Astrocyte (in vitro differentiated cells and primary cell): ENCODE measurements at regions not wholly inside any gene's neighbourhood (a gene's known extent, or its start where the extent isn't known, plus 50 kb on each side); places are given as distances from the start of the nearest gene placed in this dataset.

Experiments used
- DNase-seq: peaks from one replicate; pipeline ENCODE4 v3.0.0-alpha.2; 2010; ENCODE audit warnings: low read depth
- FAIRE-seq: peaks from 2 replicates; lab custom pipeline; 2011; peaks lifted over from hg19 to GRCh38; lab: Jason Lieb, UNC
- H2AFZ ChIP-seq: 2 replicates; pipeline ENCODE4 v1.6.0; 2012; ENCODE audit warnings: low read depth, low read length, inconsistent platforms
- H3K27ac ChIP-seq: 2 replicates; pipeline ENCODE4 v1.5.1; 2011; ENCODE audit warnings: low read depth, low read length, inconsistent platforms
- H3K27me3 ChIP-seq: 2 replicates; pipeline ENCODE4 v1.6.0; 2011; ENCODE audit warnings: low read length, inconsistent platforms; ENCODE audit not compliant: insufficient read depth
- H3K36me3 ChIP-seq: 2 replicates; pipeline ENCODE4 v1.5.1; 2011; ENCODE audit warnings: low read length, inconsistent platforms; ENCODE audit not compliant: insufficient read depth
- H3K4me1 ChIP-seq: 2 replicates; pipeline ENCODE4 v1.5.1; 2011; ENCODE audit warnings: low read length, inconsistent platforms; ENCODE audit not compliant: insufficient read depth
- H3K4me2 ChIP-seq: 2 replicates; pipeline ENCODE4 v1.6.0; 2012; ENCODE audit warnings: low read length, inconsistent platforms
- H3K4me3 ChIP-seq: 2 replicates; pipeline ENCODE4 v1.5.1; 2011; ENCODE audit warnings: low read depth, mild to moderate bottlenecking, low read length, inconsistent platforms; ENCODE audit not compliant: insufficient read depth
- H3K79me2 ChIP-seq: 2 replicates; pipeline ENCODE4 v1.6.0; 2012; ENCODE audit warnings: mild to moderate bottlenecking, low read length, inconsistent platforms; ENCODE audit not compliant: insufficient read depth
- H3K9ac ChIP-seq: 2 replicates; pipeline ENCODE4 v1.6.0; 2012; ENCODE audit warnings: mild to moderate bottlenecking, low read length, inconsistent platforms
- H3K9me3 ChIP-seq: 2 replicates; pipeline ENCODE4 v1.5.1; 2012; ENCODE audit warnings: low read depth, mild to moderate bottlenecking, low read length, inconsistent platforms; ENCODE audit not compliant: insufficient read depth
- H4K20me1 ChIP-seq: 2 replicates; pipeline ENCODE4 v1.6.0; 2012; ENCODE audit warnings: low read length, inconsistent platforms; ENCODE audit not compliant: insufficient read depth
- H3K27ac Mint-ChIP-seq: one replicate; pipeline ENCODE4 v1.8.0; 2021; ENCODE audit warnings: mild to moderate bottlenecking, mixed read lengths; ENCODE audit not compliant: unreplicated experiment
- H3K27me3 Mint-ChIP-seq: one replicate; pipeline ENCODE4 v1.8.0; 2021; ENCODE audit warnings: low read depth, mixed read lengths; ENCODE audit not compliant: unreplicated experiment
- H3K36me3 Mint-ChIP-seq: one replicate; pipeline ENCODE4 v1.8.0; 2021; ENCODE audit warnings: low read depth, mixed read lengths; ENCODE audit not compliant: unreplicated experiment
- H3K4me1 Mint-ChIP-seq: one replicate; pipeline ENCODE4 v1.8.0; 2021; ENCODE audit warnings: low read depth, mixed read lengths; ENCODE audit not compliant: unreplicated experiment
- H3K4me3 Mint-ChIP-seq: one replicate; pipeline ENCODE4 v1.8.0; 2021; ENCODE audit warnings: mild to moderate bottlenecking, moderate library complexity, mixed read lengths; ENCODE audit not compliant: unreplicated experiment
- H3K9me3 Mint-ChIP-seq: one replicate; pipeline ENCODE4 v1.8.0; 2021; ENCODE audit warnings: mild to moderate bottlenecking, mixed read lengths; ENCODE audit not compliant: unreplicated experiment
- CTCF ChIP-seq: IDR thresholded peaks from 2 replicates; pipeline ENCODE4 v1.5.1; 2011; ENCODE audit warnings: low read depth, mild to moderate bottlenecking, inconsistent platforms, low read length, moderate library complexity; ENCODE audit not compliant: insufficient read depth
- EZH2 ChIP-seq: IDR thresholded peaks from 2 replicates; pipeline ENCODE4 v1.6.1; 2012; ENCODE audit warnings: mild to moderate bottlenecking, low read length, inconsistent platforms; ENCODE audit not compliant: insufficient read depth

- DNase-seq (no peak), FAIRE-seq (no peak)
- H3K4me1 ChIP-seq: peaks cover 19% of the 10 kb centered on the region
- Mint-ChIP-seq H3K9me3 (no peaks in the 10 kb centered on the region), H3K27ac (no peak overlapping the region), H3K27me3 (no peaks in the 10 kb centered on the region), H3K4me1 (peaks cover 15% of the 10 kb centered on the region), H3K36me3 (no peaks in the 10 kb centered on the region), H3K4me3 (no peak overlapping the region)
- H3K9me3 ChIP-seq: no peaks in the 10 kb centered on the region
- no peaks in the 10 kb centered on the region for H4K20me1 ChIP-seq
- no peak overlapping the region for H3K4me2 ChIP-seq
- no peak for TF ChIP-seq CTCF
- TF ChIP-seq EZH2: no peak
- H3K27ac ChIP-seq: no peak overlapping the region
- H3K4me3 ChIP-seq: no peak overlapping the region
- no peak overlapping the region for H2AFZ ChIP-seq
- no peak overlapping the region for H3K9ac ChIP-seq
- H3K36me3 ChIP-seq: no peaks in the 10 kb centered on the region
- peaks cover 2% of the 10 kb centered on the region for H3K27me3 ChIP-seq
- no peaks in the 10 kb centered on the region for H3K79me2 ChIP-seq
Measured at GRCh38 chr6:26294302-26294701, 70.7 kb upstream of the BTN3A2 start.

GRCh38 chr6:26295691-26296555 lies 69.1 kb upstream of the BTN3A2 start:
- Histone ChIP-seq H2AFZ (no peak overlapping the region), H3K36me3 (no peaks in the 10 kb centered on the region), H3K79me2 (no peaks in the 10 kb centered on the region), H3K4me2 (peak overlapping the region; percentile 64), H3K27ac (peak overlapping the region; percentile 79), H3K4me3 (peak overlapping the region; percentile 26), H3K9ac (peak overlapping the region; percentile 29), H4K20me1 (no peaks in the 10 kb centered on the region), H3K4me1 (peaks cover 19% of the 10 kb centered on the region), H3K9me3 (no peaks in the 10 kb centered on the region), H3K27me3 (peaks cover 2% of the 10 kb centered on the region)
- FAIRE-seq (peak; percentile 55), DNase-seq (peak; percentile 70)
- TF ChIP-seq EZH2 (no peak), CTCF (no peak)
- H3K36me3 Mint-ChIP-seq: no peaks in the 10 kb centered on the region
- peak overlapping the region; percentile 77 for H3K27ac Mint-ChIP-seq
- peaks cover 15% of the 10 kb centered on the region for H3K4me1 Mint-ChIP-seq
- H3K27me3 Mint-ChIP-seq: no peaks in the 10 kb centered on the region
- H3K4me3 Mint-ChIP-seq: no peak overlapping the region
- H3K9me3 Mint-ChIP-seq: no peaks in the 10 kb centered on the region

- Histone ChIP-seq H2AFZ (no peak overlapping the region), H3K36me3 (no peaks in the 10 kb centered on the region), H3K79me2 (no peaks in the 10 kb centered on the region), H3K4me3 (no peak overlapping the region), H3K27me3 (peaks cover 2% of the 10 kb centered on the region), H3K4me2 (peak overlapping the region; percentile 64), H4K20me1 (no peaks in the 10 kb centered on the region), H3K9me3 (no peaks in the 10 kb centered on the region), H3K9ac (peak overlapping the region; percentile 4), H3K4me1 (peaks cover 19% of the 10 kb centered on the region), H3K27ac (peak overlapping the region; percentile 79)
- TF ChIP-seq CTCF: no peak
- TF ChIP-seq EZH2: no peak
- no peaks in the 10 kb centered on the region for H3K27me3 Mint-ChIP-seq
- no peaks in the 10 kb centered on the region for H3K9me3 Mint-ChIP-seq
- FAIRE-seq: no peak
- peak overlapping the region; percentile 36 for H3K27ac Mint-ChIP-seq
- no peak overlapping the region for H3K4me3 Mint-ChIP-seq
- peaks cover 15% of the 10 kb centered on the region for H3K4me1 Mint-ChIP-seq
- no peaks in the 10 kb centered on the region for H3K36me3 Mint-ChIP-seq
- DNase-seq: no peak
Measured at GRCh38 chr6:26296556-26296856, 68.5 kb upstream of the BTN3A2 start.
